ENCODE measurements at regions not wholly inside any gene's neighbourhood (a gene's known extent, or its start where the extent isn't known, plus 50 kb on each side); places are given as distances from the start of the nearest gene placed in this dataset.

- TF ChIP-seq, protein P1, sequence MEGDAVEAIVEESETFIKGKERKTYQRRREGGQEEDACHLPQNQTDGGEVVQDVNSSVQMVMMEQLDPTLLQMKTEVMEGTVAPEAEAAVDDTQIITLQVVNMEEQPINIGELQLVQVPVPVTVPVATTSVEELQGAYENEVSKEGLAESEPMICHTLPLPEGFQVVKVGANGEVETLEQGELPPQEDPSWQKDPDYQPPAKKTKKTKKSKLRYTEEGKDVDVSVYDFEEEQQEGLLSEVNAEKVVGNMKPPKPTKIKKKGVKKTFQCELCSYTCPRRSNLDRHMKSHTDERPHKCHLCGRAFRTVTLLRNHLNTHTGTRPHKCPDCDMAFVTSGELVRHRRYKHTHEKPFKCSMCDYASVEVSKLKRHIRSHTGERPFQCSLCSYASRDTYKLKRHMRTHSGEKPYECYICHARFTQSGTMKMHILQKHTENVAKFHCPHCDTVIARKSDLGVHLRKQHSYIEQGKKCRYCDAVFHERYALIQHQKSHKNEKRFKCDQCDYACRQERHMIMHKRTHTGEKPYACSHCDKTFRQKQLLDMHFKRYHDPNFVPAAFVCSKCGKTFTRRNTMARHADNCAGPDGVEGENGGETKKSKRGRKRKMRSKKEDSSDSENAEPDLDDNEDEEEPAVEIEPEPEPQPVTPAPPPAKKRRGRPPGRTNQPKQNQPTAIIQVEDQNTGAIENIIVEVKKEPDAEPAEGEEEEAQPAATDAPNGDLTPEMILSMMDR (conservative IDR thresholded peaks at IDR 0.05): no peak
- TF ChIP-seq ZFX (IDR thresholded peaks at IDR 0.05): no peak
Measured at GRCh38 chr9:27665136-27665535, 91.9 kb upstream of the C9orf72 start.

Measured in C4-2B (cell line).